Suprapubic skin (tissue), 4 donors: ENCODE measurements at regions not wholly inside any gene's neighbourhood (a gene's known extent, or its start where the extent isn't known, plus 50 kb on each side); places are given as distances from the start of the nearest gene placed in this dataset.

Experiments
- DNase-seq, 2 donors: peaks; one replicate each; pipeline ENCODE4 v3.0.0-alpha.2; 2019; ENCODE audit warnings: low spot score in 2 of 2
- H3K27ac ChIP-seq: fragments of 200-600 bp; sonication (generic); one replicate; pipeline ENCODE4 v1.5.1; 2019
- H3K27me3 ChIP-seq: fragments of 200-600 bp; sonication (generic); one replicate; pipeline ENCODE4 v1.5.1; 2019
- H3K36me3 ChIP-seq: fragments of 200-600 bp; sonication (generic); one replicate; pipeline ENCODE4 v1.5.1; 2019
- H3K4me1 ChIP-seq: fragments of 200-600 bp; sonication (generic); one replicate; pipeline ENCODE4 v1.5.1; 2019
- H3K4me3 ChIP-seq: fragments of 200-600 bp; sonication (generic); one replicate; pipeline ENCODE4 v1.5.1; 2019; ENCODE audit warnings: mild to moderate bottlenecking
- H3K9me3 ChIP-seq: fragments of 200-600 bp; sonication (generic); one replicate; pipeline ENCODE4 v1.5.1; 2019
- EP300 ChIP-seq: sonication (generic); formaldehyde crosslinking; IDR thresholded peaks from one replicate; pipeline ENCODE4 v1.6.1; 2017; ENCODE audit warnings: antibody characterized with exemption
- POLR2A ChIP-seq, 2 donors: fragments of 450-650 bp; IDR thresholded peaks; one replicate each; pipeline ENCODE4 v1.6.1; 2017; ENCODE audit warnings: antibody characterized with exemption in 2 of 2, mild to moderate bottlenecking in 2 of 2, moderate library complexity in 2 of 2
- POLR2AphosphoS5 ChIP-seq, 3 donors: sonication (generic); formaldehyde crosslinking; IDR thresholded peaks; one replicate each; pipeline ENCODE4 v1.6.1; 2017; ENCODE audit warnings: antibody characterized with exemption in 3 of 3
- WGBS: methylation state at CpG from one replicate; pipeline ENCODE4 v1.1.5; 2018; 5-methylcytosine and 5-hydroxymethylcytosine counted together
- TF ChIP-seq, protein P1 (sequence below), 2 donors: fragments of 200-600 bp in 1 of 2; fragments of 450-650 bp in 1 of 2; sonication (generic) in 1 of 2; IDR thresholded peaks; one replicate each; pipeline ENCODE4 v1.5.1; 2016 to 2019; ENCODE audit warnings: antibody characterized with exemption in 2 of 2, mild to moderate bottlenecking in 1 of 2, moderate library complexity in 1 of 2

GRCh38 chr17:15133826-15134225 lies 131.3 kb downstream of the PMP22 start:
- 81% methylated on average over 3 of the region's 4 CpGs for WGBS
- DNase-seq: no peak
- TF ChIP-seq, protein P1, sequence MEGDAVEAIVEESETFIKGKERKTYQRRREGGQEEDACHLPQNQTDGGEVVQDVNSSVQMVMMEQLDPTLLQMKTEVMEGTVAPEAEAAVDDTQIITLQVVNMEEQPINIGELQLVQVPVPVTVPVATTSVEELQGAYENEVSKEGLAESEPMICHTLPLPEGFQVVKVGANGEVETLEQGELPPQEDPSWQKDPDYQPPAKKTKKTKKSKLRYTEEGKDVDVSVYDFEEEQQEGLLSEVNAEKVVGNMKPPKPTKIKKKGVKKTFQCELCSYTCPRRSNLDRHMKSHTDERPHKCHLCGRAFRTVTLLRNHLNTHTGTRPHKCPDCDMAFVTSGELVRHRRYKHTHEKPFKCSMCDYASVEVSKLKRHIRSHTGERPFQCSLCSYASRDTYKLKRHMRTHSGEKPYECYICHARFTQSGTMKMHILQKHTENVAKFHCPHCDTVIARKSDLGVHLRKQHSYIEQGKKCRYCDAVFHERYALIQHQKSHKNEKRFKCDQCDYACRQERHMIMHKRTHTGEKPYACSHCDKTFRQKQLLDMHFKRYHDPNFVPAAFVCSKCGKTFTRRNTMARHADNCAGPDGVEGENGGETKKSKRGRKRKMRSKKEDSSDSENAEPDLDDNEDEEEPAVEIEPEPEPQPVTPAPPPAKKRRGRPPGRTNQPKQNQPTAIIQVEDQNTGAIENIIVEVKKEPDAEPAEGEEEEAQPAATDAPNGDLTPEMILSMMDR (IDR thresholded peaks at IDR 0.05): no peak
- TF ChIP-seq EP300 (no peak), POLR2A (IDR thresholded peaks at IDR 0.05) (no peak), POLR2AphosphoS5 (IDR thresholded peaks at IDR 0.05) (no peak)
- Histone ChIP-seq H3K27ac (no peak overlapping the region), H3K4me3 (no peak overlapping the region), H3K9me3 (no peaks in the 10 kb centered on the region), H3K36me3 (no peaks in the 10 kb centered on the region), H3K4me1 (no peaks in the 10 kb centered on the region), H3K27me3 (no peaks in the 10 kb centered on the region)

DNA sequence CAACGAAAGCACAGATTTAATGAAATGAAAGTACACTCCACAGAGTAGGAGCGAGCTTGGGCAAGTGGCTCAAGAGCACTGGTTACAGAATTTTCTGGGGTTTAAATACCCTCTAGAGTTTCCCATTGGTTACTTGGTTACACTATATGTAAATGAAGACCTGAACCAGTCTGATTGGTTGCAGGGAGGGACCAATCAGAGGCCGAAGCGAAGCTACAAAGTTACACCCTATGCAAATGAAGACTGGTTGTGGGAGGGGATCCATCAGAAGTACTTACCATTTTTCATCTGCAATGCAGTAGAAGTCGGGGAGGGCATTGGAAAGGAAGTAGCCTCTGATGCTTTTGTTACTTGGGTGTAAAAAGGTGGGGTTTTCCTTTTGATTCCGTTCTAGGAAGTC lies 132.0 kb downstream of the PMP22 start:
- H3K36me3 ChIP-seq: no peaks in the 10 kb centered on the region
- no peak overlapping the region for H3K4me3 ChIP-seq
- H3K27me3 ChIP-seq: no peaks in the 10 kb centered on the region
- H3K4me1 ChIP-seq: no peaks in the 10 kb centered on the region
- no peak overlapping the region for H3K27ac ChIP-seq
- no peak for DNase-seq
- WGBS: 95% methylated on average over 6 of the region's 6 CpGs
- H3K9me3 ChIP-seq: no peaks in the 10 kb centered on the region
- TF ChIP-seq, protein P1 (IDR thresholded peaks at IDR 0.05): no peak
- TF ChIP-seq EP300 (no peak), POLR2A (IDR thresholded peaks at IDR 0.05) (no peak), POLR2AphosphoS5 (IDR thresholded peaks at IDR 0.05) (no peak)

DNA sequence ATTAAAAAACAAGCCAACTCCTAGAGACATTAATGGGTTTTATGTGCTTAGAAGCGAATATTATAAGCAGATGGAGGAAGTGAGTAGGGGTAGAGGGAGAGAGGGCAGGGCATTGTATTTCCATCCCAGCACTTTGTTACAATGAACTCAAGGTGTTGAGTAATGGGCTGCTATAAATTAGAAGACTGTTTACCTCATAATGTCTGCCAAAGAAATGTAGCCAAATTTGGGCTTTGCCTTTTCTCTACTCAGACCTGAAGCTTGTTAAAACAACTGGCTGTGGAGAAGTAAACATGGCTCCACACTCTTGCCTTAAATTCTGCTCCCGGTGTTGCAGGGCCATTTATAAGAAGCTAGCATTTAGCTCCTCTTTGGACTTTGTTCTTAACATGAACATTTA lies 134.7 kb downstream of the PMP22 start:
- 50% methylated on average over 2 of the region's 2 CpGs for WGBS
- no peaks in the 10 kb centered on the region for H3K4me1 ChIP-seq
- TF ChIP-seq POLR2A (IDR thresholded peaks at IDR 0.05) (no peak), EP300 (no peak), POLR2AphosphoS5 (IDR thresholded peaks at IDR 0.05) (no peak)
- TF ChIP-seq, protein P1 (IDR thresholded peaks at IDR 0.05): no peak

GRCh38 chr17:15129986-15130385 lies 135.1 kb downstream of the PMP22 start:
- Histone ChIP-seq H3K4me1 (no peaks in the 10 kb centered on the region), H3K27ac (no peak overlapping the region), H3K27me3 (no peaks in the 10 kb centered on the region), H3K9me3 (no peaks in the 10 kb centered on the region), H3K4me3 (no peak overlapping the region), H3K36me3 (no peaks in the 10 kb centered on the region)
- TF ChIP-seq, protein P1 (IDR thresholded peaks at IDR 0.05): no peak
- TF ChIP-seq POLR2AphosphoS5 (IDR thresholded peaks at IDR 0.05) (no peak), POLR2A (IDR thresholded peaks at IDR 0.05) (no peak), EP300 (no peak)
- 63% methylated on average over 3 of the region's 3 CpGs for WGBS
- DNase-seq: no peak

More for the DNA sequence above, 134.7 kb downstream of the PMP22 start:
- no peak for DNase-seq
- no peak overlapping the region for H3K4me3 ChIP-seq
- no peak overlapping the region for H3K27ac ChIP-seq
- H3K27me3 ChIP-seq: no peaks in the 10 kb centered on the region
- H3K36me3 ChIP-seq: no peaks in the 10 kb centered on the region
- no peaks in the 10 kb centered on the region for H3K9me3 ChIP-seq

GRCh38 chr17:15124746-15125145 lies 140.4 kb downstream of the PMP22 start:
- TF ChIP-seq, protein P1 (IDR thresholded peaks at IDR 0.05): no peak
- TF ChIP-seq POLR2A (IDR thresholded peaks at IDR 0.05): no peak
- TF ChIP-seq EP300: no peak
- TF ChIP-seq POLR2AphosphoS5 (IDR thresholded peaks at IDR 0.05): no peak

More at GRCh38 chr17:15124746-15125145, 140.4 kb downstream of the PMP22 start:
- no peaks in the 10 kb centered on the region for H3K36me3 ChIP-seq
- no peak overlapping the region for H3K27ac ChIP-seq
- no peak for DNase-seq
- 70% methylated on average over 1 of the region's 1 CpG for WGBS
- H3K4me3 ChIP-seq: no peak overlapping the region
- H3K27me3 ChIP-seq: no peaks in the 10 kb centered on the region
- no peaks in the 10 kb centered on the region for H3K9me3 ChIP-seq
- H3K4me1 ChIP-seq: no peaks in the 10 kb centered on the region
